HG02981 (cell line): ENCODE measurements at regions not wholly inside any gene's neighbourhood (a gene's known extent, or its start where the extent isn't known, plus 50 kb on each side); places are given as distances from the start of the nearest gene placed in this dataset.
"Not testable (repeated sequence)": the region's sequence is repeated elsewhere in the genome, so short reads cannot be mapped to it uniquely, and the experiment has no call there.

Experiments used
- ATAC-seq: cut with Tn5 transposase; IDR thresholded peaks from one replicate; pipeline ENCODE4 v1.9.1; 2021; ENCODE audit warnings: mild to moderate bottlenecking, moderate library complexity; ENCODE audit not compliant: unreplicated experiment

GRCh38 chr10:83723080-83723479 lies 416.2 kb upstream of the GHITM start:
- no peak for ATAC-seq

GRCh38 chr10:83724471-83725241 lies 414.7 kb upstream of the GHITM start:
- peak; percentile 81 for ATAC-seq

- no peak for ATAC-seq
Observed at GRCh38 chr10:83725567-83725966, 413.7 kb upstream of the GHITM start.

DNA sequence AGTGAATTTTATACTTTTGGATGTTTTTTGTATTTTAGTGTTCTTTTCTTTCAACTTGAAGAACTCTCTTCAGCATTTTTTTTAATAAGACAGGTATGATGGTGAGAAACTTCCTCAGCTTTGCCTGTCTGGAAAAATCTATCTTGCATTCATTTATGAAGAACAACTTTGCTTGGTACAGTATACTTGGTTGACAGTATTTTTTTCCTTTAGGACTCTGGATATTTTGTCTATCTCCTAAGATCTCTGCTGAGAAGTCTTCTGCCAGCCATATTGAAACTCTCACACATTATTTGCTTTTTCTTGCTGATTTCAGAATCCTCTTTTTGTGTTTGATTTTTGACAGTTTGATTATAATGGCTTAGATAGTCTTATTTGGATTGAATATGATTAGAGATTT lies 405.0 kb upstream of the GHITM start:
- ATAC-seq: no peak

DNA sequence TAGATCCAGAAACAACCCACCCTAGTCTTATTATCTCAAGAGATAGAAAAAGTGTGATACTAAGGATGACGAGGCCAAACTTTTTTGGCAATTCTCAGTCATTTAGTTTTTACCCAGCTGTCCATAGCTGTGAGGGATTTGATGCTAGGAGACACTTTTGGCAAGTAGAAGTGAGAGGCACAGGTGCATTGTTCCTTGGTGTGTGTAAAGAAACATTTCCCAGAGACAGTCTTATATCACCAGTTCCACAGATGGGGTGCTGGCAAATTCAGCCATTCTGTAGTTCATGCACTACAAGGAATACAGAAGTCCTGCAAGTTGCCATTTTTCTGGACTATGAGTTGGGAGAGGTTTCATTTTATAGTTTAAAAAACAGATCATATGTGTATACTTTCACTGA lies 403.3 kb upstream of the GHITM start:
- ATAC-seq: no peak

DNA sequence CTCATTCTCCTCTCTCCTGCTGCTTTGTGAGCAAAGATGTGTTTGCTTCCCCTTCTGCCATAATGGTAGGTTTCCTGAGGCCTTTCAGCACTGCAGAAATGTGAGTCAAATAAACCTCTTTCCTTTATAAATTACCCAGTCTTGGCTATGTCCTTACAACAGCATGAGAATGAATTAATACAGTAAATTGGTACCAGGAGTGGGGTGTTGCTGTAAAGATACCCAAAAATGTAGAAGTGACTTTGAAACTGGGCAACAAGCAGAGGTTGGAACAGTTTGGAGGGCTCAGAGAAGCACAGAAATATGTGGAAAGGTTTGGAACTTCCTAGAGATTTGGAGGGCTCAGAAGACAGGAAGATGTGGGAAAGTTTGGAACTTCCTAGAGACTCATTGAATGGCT lies 388.7 kb upstream of the GHITM start:
- ATAC-seq: no peak

DNA sequence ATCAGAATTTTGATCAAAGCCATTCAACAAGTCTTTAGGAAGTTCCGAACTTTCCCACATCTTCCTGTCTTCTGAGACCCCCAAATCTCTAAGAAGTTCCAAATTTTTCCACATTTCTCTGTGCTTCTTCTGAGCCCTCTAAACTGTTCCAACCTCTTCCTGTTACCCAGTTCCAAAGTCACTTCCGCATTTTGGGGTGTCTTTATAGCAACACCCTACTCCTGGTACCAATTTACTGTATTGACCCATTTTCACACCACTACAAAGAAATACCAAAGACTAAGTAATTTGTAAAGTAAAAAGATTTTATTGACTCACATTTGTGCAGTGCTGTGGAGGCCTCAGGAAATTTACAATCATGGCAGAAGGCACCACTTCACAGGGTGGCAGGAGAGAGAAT lies 385.8 kb upstream of the GHITM start:
- ATAC-seq: no peak

GRCh38 chr10:83754857-83755256 lies 384.5 kb upstream of the GHITM start:
- ATAC-seq: no peak

DNA sequence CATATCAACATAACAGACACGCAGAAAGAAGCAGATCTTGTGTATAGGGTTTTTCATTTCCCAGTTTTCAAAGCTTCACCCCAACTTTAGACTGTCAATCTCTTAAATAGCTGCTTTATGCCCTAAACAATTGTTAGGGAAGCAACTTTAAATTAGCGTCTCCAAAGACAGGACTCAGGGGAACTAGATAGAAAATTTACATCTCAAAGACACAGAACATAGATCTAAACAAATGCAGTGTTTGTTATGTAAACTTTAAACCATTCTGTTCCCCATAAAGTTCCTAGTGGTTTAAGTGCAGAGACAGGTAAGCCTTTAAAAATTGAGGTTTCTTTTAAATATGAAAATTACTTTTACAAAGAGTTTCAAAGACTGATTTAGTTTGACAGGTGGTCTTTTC lies 379.2 kb upstream of the GHITM start:
- ATAC-seq: no peak

DNA sequence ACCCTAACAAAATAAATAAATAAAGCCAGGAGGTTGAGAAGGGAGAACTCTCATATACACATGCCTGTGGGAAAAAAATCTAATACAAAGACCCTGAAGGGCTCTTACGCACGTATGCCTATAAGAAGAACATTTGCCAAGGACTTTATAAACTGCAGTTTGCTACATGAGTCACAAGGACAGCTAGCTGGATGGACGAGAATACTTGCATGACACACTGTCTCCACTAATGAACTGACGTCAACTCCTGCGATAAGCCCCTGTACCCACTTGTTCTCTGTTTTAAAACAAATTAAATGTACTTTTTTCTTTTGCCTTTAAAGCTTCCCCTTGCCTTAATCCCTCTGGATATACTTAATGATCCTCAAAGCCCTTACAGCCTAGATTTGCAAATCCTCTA lies 374.6 kb upstream of the GHITM start:
- ATAC-seq: no peak

- ATAC-seq: no peak
Observed at GRCh38 chr10:83765731-83766130, 373.6 kb upstream of the GHITM start.

- ATAC-seq: no peak
Observed at GRCh38 chr10:83769281-83769820, 370.0 kb upstream of the GHITM start.

- not testable (repeated sequence) for ATAC-seq
Observed at GRCh38 chr10:83786701-83787100, 352.6 kb upstream of the GHITM start.

GRCh38 chr10:83801983-83802382 lies 337.3 kb upstream of the GHITM start:
- no peak for ATAC-seq

- ATAC-seq: no peak
Observed at GRCh38 chr10:83806717-83807116, 332.6 kb upstream of the GHITM start.

GRCh38 chr10:83809001-83809400 lies 330.3 kb upstream of the GHITM start:
- ATAC-seq: no peak

DNA sequence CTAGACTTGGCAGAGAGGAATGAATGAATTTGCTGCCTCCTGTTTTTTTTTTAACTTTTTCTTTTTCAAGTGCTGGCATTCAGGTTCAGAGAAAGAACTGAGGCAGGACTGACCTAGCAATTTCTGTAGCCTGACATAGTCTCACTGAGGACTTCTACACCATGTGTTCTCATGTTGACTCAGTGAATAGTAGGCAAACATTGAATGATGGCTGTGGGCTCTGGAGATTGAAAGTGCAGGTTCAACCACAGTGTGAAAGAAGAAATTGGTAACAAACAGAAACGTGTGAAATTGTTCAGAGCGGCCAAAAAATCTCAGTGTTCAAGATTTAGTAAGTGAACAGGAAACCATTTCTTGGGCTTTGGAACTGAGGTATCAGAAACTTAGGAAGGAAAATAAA lies 322.4 kb upstream of the GHITM start:
- ATAC-seq: peak; percentile 48

GRCh38 chr10:83817797-83818196 lies 321.5 kb upstream of the GHITM start:
- ATAC-seq: no peak

GRCh38 chr10:83819609-83820008 lies 319.7 kb upstream of the GHITM start:
- ATAC-seq: no peak

GRCh38 chr10:83820033-83820432 lies 319.3 kb upstream of the GHITM start:
- ATAC-seq: no peak

DNA sequence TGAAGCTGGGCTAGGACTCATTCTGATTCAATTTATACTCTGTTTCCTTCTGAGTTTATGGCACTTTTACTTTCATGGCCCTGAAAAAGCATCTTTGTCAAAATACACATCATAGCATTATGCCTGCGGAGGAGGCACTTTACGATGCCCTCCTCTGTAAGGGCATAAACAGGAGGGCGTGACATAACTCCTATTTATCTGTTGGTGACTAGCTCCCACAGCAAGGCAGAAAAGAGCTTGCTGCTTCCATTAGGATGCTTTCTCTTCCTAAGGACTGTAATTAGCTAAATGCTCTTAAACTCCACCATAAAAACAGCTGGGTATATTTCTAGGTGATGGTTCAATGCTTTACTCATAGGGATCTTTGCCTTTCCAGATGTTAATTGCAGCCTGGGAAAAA lies 315.2 kb upstream of the GHITM start:
- ATAC-seq: no peak

- no peak for ATAC-seq
Observed at GRCh38 chr10:83834096-83834495, 305.2 kb upstream of the GHITM start.
